MM.1S (cell line): ENCODE measurements at regions not wholly inside any gene's neighbourhood (a gene's known extent, or its start where the extent isn't known, plus 50 kb on each side); places are given as distances from the start of the nearest gene placed in this dataset.

ENCODE experiments used
- DNase-seq: peaks from one replicate; pipeline ENCODE4 v3.0.0-alpha.2; 2015
- H2AFZ ChIP-seq: fragments of 300-600 bp; sonication (generic); 2 replicates; pipeline ENCODE4 v1.6.0; 2016; ENCODE audit warnings: antibody characterized with exemption, low read length
- H3F3A ChIP-seq: fragments of 300-600 bp; sonication (generic); 2 replicates; pipeline ENCODE4 v1.6.1; 2016; ENCODE audit warnings: mild to moderate bottlenecking, antibody characterized with exemption, low read length, moderate library complexity, mixed read lengths; ENCODE audit not compliant: insufficient read depth
- H3K27ac ChIP-seq: fragments of 300-600 bp; sonication (generic); 2 replicates; pipeline ENCODE4 v1.5.1; 2016; ENCODE audit warnings: mild to moderate bottlenecking, low read length
- H3K27me3 ChIP-seq: fragments of 300-600 bp; sonication (generic); replicated peaks from 2 replicates; pipeline ENCODE4 v1.6.0; 2016; ENCODE audit warnings: low read length; ENCODE audit not compliant: insufficient read depth
- H3K36me3 ChIP-seq: fragments of 300-600 bp; sonication (generic); replicated peaks from 2 replicates; pipeline ENCODE4 v1.6.1; 2016; ENCODE audit warnings: mild to moderate bottlenecking, low read length, mixed read lengths; ENCODE audit not compliant: insufficient read depth
- H3K4me1 ChIP-seq: fragments of 300-600 bp; sonication (generic); 2 replicates; pipeline ENCODE4 v1.6.1; 2016; ENCODE audit warnings: low read length, mixed read lengths
- H3K4me2 ChIP-seq: fragments of 300-600 bp; sonication (generic); 2 replicates; pipeline ENCODE4 v1.6.0; 2016; ENCODE audit warnings: low read depth, low read length
- H3K4me3 ChIP-seq: fragments of 300-600 bp; sonication (generic); 2 replicates; pipeline ENCODE4 v1.5.1; 2016; ENCODE audit warnings: low read length, mixed read lengths
- H3K79me2 ChIP-seq: fragments of 300-600 bp; sonication (generic); 2 replicates; pipeline ENCODE4 v1.6.1; 2016; ENCODE audit warnings: mixed run types, low read length, mixed read lengths
- H3K9ac ChIP-seq: fragments of 300-600 bp; sonication (generic); 2 replicates; pipeline ENCODE4 v1.6.1; 2016; ENCODE audit warnings: low read length, mixed read lengths
- H3K9me2 ChIP-seq: fragments of 300-600 bp; sonication (generic); replicated peaks from 2 replicates; pipeline ENCODE4 v1.6.1; 2016; ENCODE audit warnings: mild to moderate bottlenecking, low read length, mixed read lengths; ENCODE audit not compliant: insufficient read depth
- H3K9me3 ChIP-seq: fragments of 300-600 bp; sonication (generic); replicated peaks from 2 replicates; pipeline ENCODE4 v1.6.1; 2016; ENCODE audit warnings: mild to moderate bottlenecking, low read length, mixed read lengths; ENCODE audit not compliant: insufficient read depth
- H4K20me1 ChIP-seq: fragments of 300-600 bp; sonication (generic); 2 replicates; pipeline ENCODE4 v1.6.1; 2016; ENCODE audit warnings: mild to moderate bottlenecking, low read length, moderate library complexity, mixed read lengths; ENCODE audit not compliant: insufficient read depth
- CTCF ChIP-seq: fragments of 300-600 bp; sonication (generic); IDR thresholded peaks from 2 replicates; pipeline ENCODE4 v1.5.1; 2016; ENCODE audit warnings: antibody characterized with exemption, low read length, mixed read lengths
- EZH2 ChIP-seq: fragments of 300-600 bp; sonication (generic); optimal IDR thresholded peaks from 2 replicates; pipeline ENCODE3; 2017; ENCODE audit warnings: low read depth, mild to moderate bottlenecking, antibody characterized with exemption, low read length, mixed read lengths
- EZH2phosphoT487 ChIP-seq: fragments of 300-600 bp; sonication (generic); IDR thresholded peaks from 2 replicates; pipeline ENCODE4 v1.6.1; 2018; ENCODE audit warnings: antibody characterized with exemption, low read length

GRCh38 chr14:54104601-54105145 is 148.0 kb upstream of the BMP4 start:
- H3K4me2 ChIP-seq, result no peak overlapping the region
- H3K4me3 ChIP-seq, result no peak overlapping the region
- H3F3A ChIP-seq, result no peaks in the 10 kb centered on the region
- no peak for DNase-seq
- no peaks in the 10 kb centered on the region for H3K4me1 ChIP-seq
- no peak overlapping the region for H2AFZ ChIP-seq
- TF ChIP-seq CTCF, result no peak
- H4K20me1 ChIP-seq, result no peaks in the 10 kb centered on the region
- no peak overlapping the region for H3K27ac ChIP-seq
- H3K9me3 ChIP-seq, result no peaks in the 10 kb centered on the region
- no peaks in the 10 kb centered on the region for H3K79me2 ChIP-seq
- H3K9ac ChIP-seq, result no peak overlapping the region
- H3K9me2 ChIP-seq, result no peaks in the 10 kb centered on the region
- H3K27me3 ChIP-seq, result no peaks in the 10 kb centered on the region
- no peaks in the 10 kb centered on the region for H3K36me3 ChIP-seq

GRCh38 chr14:54105406-54105805 is 148.8 kb upstream of the BMP4 start:
- TF ChIP-seq EZH2 (no peak), CTCF (no peak), EZH2phosphoT487 (no peak)
- no peak overlapping the region for H3K4me2 ChIP-seq

GRCh38 chr14:54105898-54106297 is 149.3 kb upstream of the BMP4 start:
- H4K20me1 ChIP-seq, result no peaks in the 10 kb centered on the region
- no peaks in the 10 kb centered on the region for H3K79me2 ChIP-seq
- no peaks in the 10 kb centered on the region for H3K9me3 ChIP-seq
- no peak for DNase-seq
- H3K36me3 ChIP-seq, result no peaks in the 10 kb centered on the region
- H3K9ac ChIP-seq, result no peak overlapping the region
- no peak overlapping the region for H3K4me3 ChIP-seq
- no peak overlapping the region for H2AFZ ChIP-seq
- H3K9me2 ChIP-seq, result no peaks in the 10 kb centered on the region
- no peaks in the 10 kb centered on the region for H3K4me1 ChIP-seq
- no peak for TF ChIP-seq EZH2phosphoT487
- no peak for TF ChIP-seq CTCF
- no peak for TF ChIP-seq EZH2
- no peaks in the 10 kb centered on the region for H3K27me3 ChIP-seq
- no peaks in the 10 kb centered on the region for H3F3A ChIP-seq
- H3K4me2 ChIP-seq, result no peak overlapping the region
- H3K27ac ChIP-seq, result no peak overlapping the region

More at GRCh38 chr14:54105406-54105805, 148.8 kb upstream of the BMP4 start:
- Histone ChIP-seq H3K4me3 (no peak overlapping the region), H3K9ac (no peak overlapping the region), H3K79me2 (no peaks in the 10 kb centered on the region), H3F3A (no peaks in the 10 kb centered on the region), H2AFZ (no peak overlapping the region), H3K27me3 (no peaks in the 10 kb centered on the region), H4K20me1 (no peaks in the 10 kb centered on the region), H3K27ac (no peak overlapping the region), H3K9me2 (no peaks in the 10 kb centered on the region), H3K36me3 (no peaks in the 10 kb centered on the region), H3K4me1 (no peaks in the 10 kb centered on the region), H3K9me3 (no peaks in the 10 kb centered on the region)
- DNase-seq, result no peak
